ENCODE measurements at regions not wholly inside any gene's neighbourhood (a gene's known extent, or its start where the extent isn't known, plus 50 kb on each side); places are given as distances from the start of the nearest gene placed in this dataset.
"Not testable (repeated sequence)": the region's sequence is repeated elsewhere in the genome, so short reads cannot be mapped to it uniquely, and the experiment has no call there.

- H3K9me3 Mint-ChIP-seq; H3K27ac Mint-ChIP-seq; H3K36me3 Mint-ChIP-seq (ENCODE audit: low read depth); H3K27me3 Mint-ChIP-seq; DNase-seq; H3K4me3 Mint-ChIP-seq: not testable (repeated sequence)
- peaks cover 14% of the 10 kb centered on the region for H3K4me1 Mint-ChIP-seq (ENCODE audit: low read depth)
Measured at GRCh38 chr7:76934711-76935110, 97.5 kb downstream of the SPDYE17 start.

DNA sequence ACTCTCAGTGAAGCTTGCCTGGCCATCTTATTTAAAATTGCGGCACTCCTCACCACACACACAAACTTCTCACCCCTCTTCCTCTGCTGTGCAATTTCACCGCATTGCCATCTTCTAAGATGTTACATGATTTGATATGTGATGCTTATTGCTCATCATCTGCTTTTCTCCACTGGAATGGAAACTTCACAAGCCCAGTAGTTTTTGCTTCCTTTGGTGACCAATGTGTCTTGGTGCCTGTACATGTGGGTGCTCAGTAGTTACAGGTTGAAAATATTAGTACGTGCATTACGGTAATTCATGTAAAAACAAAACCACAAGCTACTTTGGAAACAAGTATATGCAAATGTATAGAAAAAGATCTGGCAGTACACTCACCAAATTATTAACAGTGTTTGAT is 99.2 kb downstream of the SPDYE17 start:
- Mint-ChIP-seq H3K4me1 (ENCODE audit: low read depth) (peaks cover 17% of the 10 kb centered on the region), H3K27ac (peak overlapping the region; percentile 11)
- H3K27me3 Mint-ChIP-seq; H3K36me3 Mint-ChIP-seq (ENCODE audit: low read depth); H3K9me3 Mint-ChIP-seq; DNase-seq; H3K4me3 Mint-ChIP-seq: not testable (repeated sequence)

DNA sequence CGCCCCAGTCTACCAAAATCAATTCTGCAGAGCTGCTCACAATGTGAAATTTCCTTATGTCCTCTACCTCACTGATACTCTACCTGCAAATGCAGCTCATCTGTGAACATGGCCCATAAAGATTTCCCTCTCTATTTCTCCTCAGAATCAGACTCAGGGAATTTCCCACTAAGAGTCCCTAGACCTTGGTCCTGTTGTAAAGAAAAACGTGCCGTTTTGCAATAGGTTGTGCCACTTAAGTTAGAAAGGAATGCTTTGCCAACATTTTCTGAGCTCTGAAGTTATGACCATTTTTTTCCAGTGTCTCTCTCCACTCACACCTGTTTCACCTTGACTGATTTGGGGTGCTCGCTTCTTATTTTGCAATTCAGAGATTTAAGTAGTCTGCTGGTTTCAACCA is 100.7 kb downstream of the SPDYE17 start:
- peaks cover 11% of the 10 kb centered on the region for H3K4me1 Mint-ChIP-seq (ENCODE audit: low read depth)
- not testable (repeated sequence) for H3K27ac Mint-ChIP-seq, DNase-seq

GRCh38 chr7:76930416-76930815 is 101.7 kb downstream of the SPDYE17 start:
- not testable (repeated sequence) for DNase-seq; H3K4me3 Mint-ChIP-seq; H3K36me3 Mint-ChIP-seq (ENCODE audit: low read depth); H3K9me3 Mint-ChIP-seq; H3K4me1 Mint-ChIP-seq (ENCODE audit: low read depth); H3K27ac Mint-ChIP-seq; H3K27me3 Mint-ChIP-seq

More for the DNA sequence above, 100.7 kb downstream of the SPDYE17 start:
- H3K9me3 Mint-ChIP-seq; H3K36me3 Mint-ChIP-seq (ENCODE audit: low read depth); H3K4me3 Mint-ChIP-seq; H3K27me3 Mint-ChIP-seq: not testable (repeated sequence)

- H3K9me3 Mint-ChIP-seq; H3K36me3 Mint-ChIP-seq (ENCODE audit: low read depth); DNase-seq; H3K27ac Mint-ChIP-seq; H3K4me1 Mint-ChIP-seq (ENCODE audit: low read depth); H3K27me3 Mint-ChIP-seq; H3K4me3 Mint-ChIP-seq: not testable (repeated sequence)
Measured at GRCh38 chr7:76928751-76929150, 103.4 kb downstream of the SPDYE17 start.

GRCh38 chr7:76927741-76928393 is 104.3 kb downstream of the SPDYE17 start:
- DNase-seq; H3K27ac Mint-ChIP-seq; H3K9me3 Mint-ChIP-seq; H3K27me3 Mint-ChIP-seq; H3K36me3 Mint-ChIP-seq (ENCODE audit: low read depth); H3K4me3 Mint-ChIP-seq; H3K4me1 Mint-ChIP-seq (ENCODE audit: low read depth): not testable (repeated sequence)

DNA sequence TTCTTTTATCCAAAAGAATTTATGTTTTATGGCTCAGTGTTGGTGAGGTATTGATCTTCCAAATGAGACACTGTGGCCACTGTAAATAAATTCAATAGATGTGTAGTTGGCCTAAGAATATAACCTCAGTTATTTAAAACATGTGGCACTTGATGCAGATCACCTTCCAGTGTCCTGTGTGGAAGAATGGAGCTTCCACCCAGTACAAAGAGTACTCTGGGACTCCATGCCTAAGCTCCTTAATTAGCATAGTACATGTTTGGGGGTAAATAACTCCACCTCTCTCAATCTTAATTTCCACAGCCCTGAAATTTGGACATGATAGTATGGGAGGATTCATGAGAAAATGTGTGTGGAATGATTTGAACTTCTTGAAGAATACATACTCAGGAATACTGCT is 105.7 kb downstream of the SPDYE17 start:
- not testable (repeated sequence) for H3K36me3 Mint-ChIP-seq (ENCODE audit: low read depth); H3K4me3 Mint-ChIP-seq; H3K4me1 Mint-ChIP-seq (ENCODE audit: low read depth); H3K27ac Mint-ChIP-seq; DNase-seq; H3K9me3 Mint-ChIP-seq
- peaks cover 11% of the 10 kb centered on the region for H3K27me3 Mint-ChIP-seq

DNA sequence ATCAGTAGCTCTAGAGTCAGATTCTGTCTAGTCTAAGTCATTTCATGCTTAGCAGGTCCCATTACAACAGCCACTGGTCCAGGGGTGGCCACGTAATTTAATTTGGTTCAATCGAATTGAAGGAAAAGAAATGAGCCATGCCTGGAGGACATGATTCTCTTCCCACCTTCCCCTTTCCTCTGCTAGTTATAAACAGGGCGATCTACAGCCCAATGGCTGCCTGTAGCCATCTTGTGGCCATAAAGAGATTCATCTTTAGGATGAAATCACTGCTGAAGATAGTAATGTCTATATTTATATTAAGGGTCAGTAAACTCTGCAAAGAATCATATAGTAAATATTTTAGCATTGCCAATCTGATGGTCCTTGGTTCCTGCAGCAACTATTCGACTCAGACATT is 107.4 kb downstream of the SPDYE17 start:
- not testable (repeated sequence) for H3K4me3 Mint-ChIP-seq; H3K9me3 Mint-ChIP-seq; DNase-seq; H3K36me3 Mint-ChIP-seq (ENCODE audit: low read depth); H3K4me1 Mint-ChIP-seq (ENCODE audit: low read depth); H3K27ac Mint-ChIP-seq
- peaks cover 13% of the 10 kb centered on the region for H3K27me3 Mint-ChIP-seq

DNA sequence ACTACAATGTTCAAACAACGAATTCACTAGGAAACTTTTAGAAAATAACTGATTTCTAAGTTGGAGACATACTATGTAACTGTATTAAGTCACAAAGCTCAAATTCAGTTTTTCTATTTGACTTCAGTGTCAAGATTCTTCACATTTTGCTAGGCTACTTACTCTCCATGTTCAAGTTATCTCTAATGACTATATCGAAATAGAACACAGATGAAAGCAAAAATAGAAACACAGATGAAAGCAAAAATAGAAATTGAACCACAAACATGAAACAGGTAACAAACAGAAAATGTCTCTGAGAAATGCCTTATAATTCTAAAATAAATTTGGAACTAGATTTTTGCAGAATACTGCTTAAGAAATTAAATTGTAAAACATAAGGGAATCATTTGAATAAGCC is 113.5 kb downstream of the SPDYE17 start:
- H3K4me3 Mint-ChIP-seq; H3K9me3 Mint-ChIP-seq; H3K27me3 Mint-ChIP-seq; H3K36me3 Mint-ChIP-seq (ENCODE audit: low read depth); DNase-seq; H3K27ac Mint-ChIP-seq; H3K4me1 Mint-ChIP-seq (ENCODE audit: low read depth): not testable (repeated sequence)

- H3K36me3 Mint-ChIP-seq (ENCODE audit: low read depth); DNase-seq; H3K27me3 Mint-ChIP-seq; H3K4me3 Mint-ChIP-seq; H3K27ac Mint-ChIP-seq; H3K9me3 Mint-ChIP-seq: not testable (repeated sequence)
- peaks cover 11% of the 10 kb centered on the region for H3K4me1 Mint-ChIP-seq (ENCODE audit: low read depth)
Measured at GRCh38 chr7:76914361-76914760, 117.8 kb downstream of the SPDYE17 start.

- Mint-ChIP-seq H3K4me3 (peak overlapping the region; percentile 47), H3K4me1 (ENCODE audit: low read depth) (peaks cover 11% of the 10 kb centered on the region)
- H3K27ac Mint-ChIP-seq; DNase-seq; H3K9me3 Mint-ChIP-seq; H3K36me3 Mint-ChIP-seq (ENCODE audit: low read depth); H3K27me3 Mint-ChIP-seq: not testable (repeated sequence)
Measured at GRCh38 chr7:76912011-76912814, 119.9 kb downstream of the SPDYE17 start.

GRCh38 chr7:76904688-76905087 is 127.5 kb downstream of the SPDYE17 start:
- H3K9me3 Mint-ChIP-seq; H3K4me3 Mint-ChIP-seq; H3K27ac Mint-ChIP-seq; DNase-seq; H3K4me1 Mint-ChIP-seq (ENCODE audit: low read depth); H3K36me3 Mint-ChIP-seq (ENCODE audit: low read depth); H3K27me3 Mint-ChIP-seq: not testable (repeated sequence)

DNA sequence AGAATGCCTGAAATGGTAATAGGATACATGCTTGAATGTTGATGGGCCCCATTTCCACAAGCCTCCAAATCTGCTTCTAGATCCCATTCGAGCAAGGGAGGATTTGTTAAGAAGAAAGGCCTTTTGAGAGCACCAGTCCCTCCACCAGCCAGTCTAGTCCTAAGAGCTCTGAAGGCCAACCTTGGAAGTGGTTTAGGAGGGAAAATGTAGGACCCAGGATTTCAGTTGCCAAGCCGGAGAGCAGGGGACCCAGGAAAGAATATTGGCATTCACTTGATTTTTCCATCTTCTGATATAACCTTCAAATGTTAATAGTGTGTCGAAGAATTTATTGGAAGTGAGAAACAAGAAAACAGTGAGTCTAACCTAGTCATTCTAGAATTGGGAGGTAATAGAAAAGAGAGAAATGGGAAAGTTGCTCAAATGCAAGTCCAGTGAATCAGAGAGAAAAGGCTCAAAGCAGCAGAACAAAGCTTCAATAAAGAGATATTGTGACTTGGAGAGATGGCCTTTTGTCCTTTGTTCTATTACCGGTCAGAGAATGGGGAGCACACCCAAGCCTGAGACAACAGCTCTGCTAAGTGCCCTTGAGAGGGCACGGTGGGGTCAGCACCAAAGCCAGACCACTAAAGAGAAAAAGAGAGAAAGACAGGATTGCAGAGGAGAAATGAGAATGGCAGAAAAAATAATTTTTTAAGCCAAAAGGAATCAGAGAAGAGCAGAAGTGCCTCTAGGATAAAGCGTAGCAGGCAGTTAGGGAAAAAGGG is 130.0 kb downstream of the SPDYE17 start:
- H3K27me3 Mint-ChIP-seq; H3K36me3 Mint-ChIP-seq (ENCODE audit: low read depth); H3K4me3 Mint-ChIP-seq; H3K27ac Mint-ChIP-seq; H3K9me3 Mint-ChIP-seq; H3K4me1 Mint-ChIP-seq (ENCODE audit: low read depth); DNase-seq: not testable (repeated sequence)

- not testable (repeated sequence) for H3K27me3 Mint-ChIP-seq; H3K9me3 Mint-ChIP-seq; H3K27ac Mint-ChIP-seq; H3K4me1 Mint-ChIP-seq (ENCODE audit: low read depth); H3K4me3 Mint-ChIP-seq; H3K36me3 Mint-ChIP-seq (ENCODE audit: low read depth); DNase-seq
Measured at GRCh38 chr7:76898807-76899206, 133.4 kb downstream of the SPDYE17 start.

DNA sequence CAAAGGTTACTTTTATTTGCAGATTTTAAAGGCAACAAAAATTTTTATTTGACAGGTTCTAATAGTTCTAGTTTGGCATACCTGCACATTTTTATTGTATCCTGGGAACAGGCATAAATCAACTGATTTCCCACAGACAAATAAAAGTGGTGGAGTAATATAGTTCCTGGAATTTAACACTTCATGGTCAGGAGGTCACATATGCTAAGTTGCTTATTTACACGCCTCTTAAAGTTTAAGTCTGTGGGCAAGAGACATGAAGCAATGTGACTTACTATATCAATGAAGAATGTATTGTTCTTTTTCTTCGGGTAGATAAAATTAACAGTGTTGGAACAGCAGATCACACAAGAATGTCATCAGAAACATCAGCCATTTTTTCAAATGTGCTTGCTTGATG is 135.2 kb downstream of the SPDYE17 start:
- H3K27ac Mint-ChIP-seq; H3K4me3 Mint-ChIP-seq; H3K36me3 Mint-ChIP-seq (ENCODE audit: low read depth); H3K27me3 Mint-ChIP-seq; DNase-seq; H3K9me3 Mint-ChIP-seq; H3K4me1 Mint-ChIP-seq (ENCODE audit: low read depth): not testable (repeated sequence)

Measured in activated T-cell treated with anti-CD3 and anti-CD28 coated beads, Interleukin-2, amount 50 U/mL, for 24 hours (primary cell).